HG02610 (cell line): ENCODE measurements at regions not wholly inside any gene's neighbourhood (a gene's known extent, or its start where the extent isn't known, plus 50 kb on each side); places are given as distances from the start of the nearest gene placed in this dataset.

Experiments
- ATAC-seq: cut with Tn5 transposase; IDR thresholded peaks from one replicate; pipeline ENCODE4 v1.9.1; 2021; ENCODE audit warnings: mild to moderate bottlenecking, moderate library complexity; ENCODE audit not compliant: unreplicated experiment

DNA sequence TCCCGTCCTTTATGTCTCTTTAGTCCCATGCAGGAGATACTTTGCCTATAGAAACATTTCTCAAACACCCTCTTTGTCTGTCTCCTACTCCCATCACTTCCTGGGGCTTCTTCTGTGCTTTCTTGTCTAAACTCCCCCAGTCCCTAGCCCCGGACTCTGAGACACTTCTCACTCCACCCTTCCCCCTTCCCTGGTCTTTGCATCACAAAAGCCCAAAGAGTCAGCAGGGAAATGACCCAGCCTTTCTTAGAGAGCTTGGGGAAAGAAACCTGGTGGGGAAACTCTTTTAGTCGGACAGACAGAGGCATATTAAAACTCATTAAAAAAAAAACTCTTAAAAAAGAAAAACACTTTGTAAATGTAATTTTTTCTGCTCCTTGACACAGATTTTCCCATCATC, 211.2 kb downstream of the TJP1 start:
- no peak for ATAC-seq

DNA sequence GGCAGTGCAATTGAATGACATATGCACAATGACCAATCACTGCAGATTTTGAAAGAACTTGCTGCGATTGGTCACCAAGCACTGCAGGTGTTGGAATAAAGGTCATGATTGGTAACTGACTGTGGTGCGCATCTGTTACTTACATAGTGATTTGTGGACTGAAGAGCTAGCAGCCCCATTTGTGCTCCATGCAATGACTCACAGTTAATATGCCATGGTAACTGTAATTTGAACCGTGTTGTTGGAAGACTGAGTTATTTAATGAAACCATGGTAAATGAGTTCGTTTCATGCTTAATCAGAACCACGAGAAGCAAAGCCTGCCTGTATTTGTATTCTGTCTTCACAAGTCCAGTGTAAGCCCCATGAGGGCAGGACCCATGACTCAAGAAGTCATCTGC, 220.5 kb downstream of the TJP1 start:
- ATAC-seq: no peak

DNA sequence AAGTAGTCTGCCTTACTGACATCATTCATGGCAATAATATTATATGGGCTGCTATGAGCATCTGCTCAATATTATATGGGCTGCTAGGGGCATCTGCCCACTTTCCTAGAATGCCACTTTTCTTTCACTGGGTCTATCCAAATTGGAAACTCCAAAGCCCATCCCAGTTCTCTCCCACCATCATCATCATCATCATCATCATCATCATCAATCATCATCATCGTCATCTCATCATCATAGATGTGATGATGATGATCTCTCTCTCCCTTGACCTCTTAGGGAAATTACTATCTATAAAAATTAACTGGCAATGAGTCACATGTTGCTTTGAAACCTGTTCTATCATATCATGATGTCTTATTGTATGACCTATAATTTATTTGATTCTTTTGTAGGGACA, 222.0 kb downstream of the TJP1 start:
- ATAC-seq: no peak

DNA sequence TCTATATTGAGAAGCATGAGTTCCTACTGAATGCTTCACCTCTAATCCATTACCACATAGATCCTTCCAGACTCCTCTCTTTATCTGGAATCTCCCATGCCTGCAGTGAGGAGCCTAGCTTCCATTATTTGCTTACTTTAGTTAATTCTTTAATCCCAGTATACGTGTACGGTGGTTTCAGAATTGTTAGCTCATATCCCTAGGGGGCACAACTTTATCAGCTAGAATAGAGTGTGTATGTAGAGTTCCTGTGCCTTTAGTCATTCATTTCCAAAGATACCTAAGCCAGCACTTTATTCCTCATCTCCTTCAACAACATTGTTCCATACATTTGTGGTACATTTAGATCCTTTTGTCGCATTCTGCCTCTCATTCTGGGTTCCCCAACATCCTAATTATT, 226.0 kb downstream of the TJP1 start:
- ATAC-seq: no peak

DNA sequence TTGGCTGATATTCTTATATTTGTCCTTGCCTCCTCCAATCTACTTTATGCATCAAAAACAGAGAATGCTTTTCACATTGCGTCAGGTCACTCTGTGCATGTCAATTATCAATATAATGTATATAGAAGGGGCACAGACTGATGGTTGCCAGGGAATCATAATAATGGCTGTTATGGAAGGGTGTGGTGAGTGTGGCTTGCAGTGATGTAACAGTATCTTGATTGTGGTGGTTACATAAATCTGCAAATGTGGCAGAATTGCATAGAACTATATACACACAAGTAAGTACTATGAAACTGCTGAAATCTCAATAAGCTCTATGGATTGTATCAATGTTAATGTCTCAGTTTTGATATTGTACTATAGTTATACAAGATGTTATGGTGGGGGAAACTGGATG, 228.6 kb downstream of the TJP1 start:
- no peak for ATAC-seq

DNA sequence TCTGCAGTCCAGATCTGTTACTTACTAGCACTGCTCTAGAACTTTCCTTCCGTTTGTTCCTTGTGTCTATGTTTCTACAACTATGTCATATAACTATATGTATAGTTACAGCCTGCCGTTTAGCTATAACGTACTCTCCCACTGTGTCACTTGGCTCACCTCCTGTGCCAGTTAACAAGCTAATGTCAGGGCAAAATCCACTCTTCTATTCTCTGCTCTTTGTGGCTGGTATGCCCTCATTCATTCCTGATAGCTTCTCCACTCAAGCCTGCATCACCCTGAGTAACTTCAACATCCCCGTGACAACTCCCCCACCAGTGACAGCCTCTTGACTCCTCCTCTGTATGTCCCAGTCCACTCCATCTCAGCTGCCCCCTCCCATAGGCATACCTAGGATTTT, 229.2 kb downstream of the TJP1 start:
- ATAC-seq: no peak

DNA sequence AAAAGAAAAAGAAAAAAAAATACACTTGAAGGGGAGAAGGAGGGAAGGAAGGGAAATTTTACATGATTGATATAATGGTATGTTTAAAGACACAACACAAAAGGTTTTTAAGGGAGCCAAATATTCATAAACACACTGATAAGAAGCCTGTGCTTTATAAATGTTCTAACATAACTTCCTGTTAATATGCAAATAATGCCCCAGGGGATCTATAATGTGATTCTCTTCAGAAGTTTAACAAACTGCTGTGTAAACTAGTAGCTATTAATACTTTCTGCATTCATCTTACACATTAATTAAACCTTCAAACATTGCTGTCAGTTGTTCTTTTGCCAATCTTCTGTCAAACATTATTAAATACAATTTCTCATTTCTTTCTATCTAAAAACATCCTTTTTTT, 231.6 kb downstream of the TJP1 start:
- ATAC-seq: no peak

DNA sequence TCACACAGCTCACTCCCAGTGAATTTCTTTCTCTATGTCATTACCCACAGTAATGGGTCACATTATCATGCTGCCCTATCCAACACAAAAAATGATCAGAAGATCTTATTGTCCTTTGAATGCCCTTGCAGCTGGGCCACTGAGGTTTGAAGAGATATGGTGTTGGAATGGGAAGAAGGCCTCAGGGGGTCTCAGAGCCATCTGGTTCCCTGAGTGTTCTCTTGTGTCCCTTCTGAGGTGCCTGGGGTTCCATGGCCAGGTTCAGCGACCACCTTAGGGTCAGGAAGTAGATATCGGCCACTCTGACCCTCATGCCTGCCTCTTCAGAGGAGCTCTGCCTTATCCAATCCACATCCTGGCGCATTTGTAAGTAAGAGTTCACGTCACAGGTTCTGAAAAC, 232.3 kb downstream of the TJP1 start:
- no peak for ATAC-seq

DNA sequence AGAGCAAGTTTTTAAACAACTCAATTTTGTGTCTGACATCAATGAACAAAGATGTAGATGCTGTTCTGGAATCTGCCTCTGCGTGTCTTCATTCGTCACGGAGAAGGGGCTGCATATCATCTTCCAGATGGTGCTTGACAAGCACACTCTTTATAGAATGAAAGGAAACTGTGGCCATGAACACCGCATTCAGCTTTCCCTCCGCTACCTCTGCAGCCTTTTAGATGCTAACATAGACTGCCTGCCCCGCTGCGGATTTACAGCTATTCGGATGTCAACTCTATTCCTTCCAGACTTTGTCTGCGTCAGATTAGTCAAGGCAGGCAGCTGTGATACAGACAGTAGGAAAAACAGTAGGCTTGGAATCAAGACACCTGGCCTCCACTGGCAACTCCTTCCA, 232.9 kb downstream of the TJP1 start:
- ATAC-seq: no peak

DNA sequence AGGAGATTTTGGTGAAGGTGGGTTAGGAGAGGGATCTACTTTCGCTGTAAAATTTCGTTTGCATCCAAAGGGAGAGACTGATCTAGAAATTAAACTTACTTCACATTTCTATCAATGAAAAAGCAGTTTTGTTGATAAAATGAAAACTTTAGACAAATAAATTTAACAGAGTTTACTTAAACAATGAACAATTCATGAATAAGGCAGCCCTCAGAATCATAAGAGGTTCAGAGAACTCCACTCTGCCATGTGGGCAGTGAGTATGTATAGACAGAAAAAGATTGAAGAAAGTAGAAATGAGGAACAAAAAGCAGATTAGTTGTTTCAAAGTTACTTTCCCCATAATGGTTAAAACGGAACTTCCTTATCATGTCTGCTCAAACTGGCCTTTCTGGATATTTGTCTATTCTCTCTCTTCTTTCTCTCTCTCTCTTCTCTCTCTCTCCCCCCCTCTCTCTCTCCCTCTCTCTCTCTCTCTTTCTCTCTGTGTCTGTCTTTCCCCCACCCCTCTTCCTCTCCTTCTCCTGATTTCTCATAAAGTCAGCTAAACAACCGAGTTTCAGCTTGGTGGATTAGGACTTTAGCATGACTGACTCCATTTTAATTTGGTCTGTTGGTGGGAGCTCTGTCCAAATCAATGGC, 248.9 kb downstream of the TJP1 start:
- ATAC-seq: no peak

DNA sequence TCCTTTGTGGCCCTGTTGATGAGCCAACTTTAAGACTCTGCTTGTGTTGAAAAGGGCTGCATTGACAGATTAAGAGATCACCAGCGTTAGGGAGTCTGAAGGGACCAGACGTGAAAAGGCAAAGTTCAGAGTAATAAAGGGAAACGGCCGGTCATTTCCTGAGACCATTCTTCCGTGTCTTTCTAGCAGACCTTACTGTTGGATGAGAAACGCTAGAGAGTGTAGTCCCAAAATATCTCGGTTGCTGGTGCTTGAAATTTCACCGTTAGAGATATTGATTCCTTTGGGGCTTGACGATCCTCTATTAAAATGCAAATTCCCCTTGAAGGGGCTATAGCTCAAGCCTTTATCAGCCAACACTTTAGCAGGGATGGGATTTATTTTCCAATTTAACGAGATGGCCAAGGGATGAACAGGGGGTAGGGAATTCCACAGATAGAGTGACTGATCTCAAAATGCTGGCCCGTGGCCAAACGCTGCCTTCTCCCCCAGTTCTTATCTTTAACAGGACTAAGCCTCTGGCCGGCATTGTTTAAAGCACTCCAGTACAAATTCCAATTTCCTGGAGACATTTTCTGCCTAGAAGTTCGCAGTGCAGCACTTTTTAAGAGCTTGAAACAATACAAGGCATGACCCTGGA, 250.4 kb downstream of the TJP1 start:
- no peak for ATAC-seq

DNA sequence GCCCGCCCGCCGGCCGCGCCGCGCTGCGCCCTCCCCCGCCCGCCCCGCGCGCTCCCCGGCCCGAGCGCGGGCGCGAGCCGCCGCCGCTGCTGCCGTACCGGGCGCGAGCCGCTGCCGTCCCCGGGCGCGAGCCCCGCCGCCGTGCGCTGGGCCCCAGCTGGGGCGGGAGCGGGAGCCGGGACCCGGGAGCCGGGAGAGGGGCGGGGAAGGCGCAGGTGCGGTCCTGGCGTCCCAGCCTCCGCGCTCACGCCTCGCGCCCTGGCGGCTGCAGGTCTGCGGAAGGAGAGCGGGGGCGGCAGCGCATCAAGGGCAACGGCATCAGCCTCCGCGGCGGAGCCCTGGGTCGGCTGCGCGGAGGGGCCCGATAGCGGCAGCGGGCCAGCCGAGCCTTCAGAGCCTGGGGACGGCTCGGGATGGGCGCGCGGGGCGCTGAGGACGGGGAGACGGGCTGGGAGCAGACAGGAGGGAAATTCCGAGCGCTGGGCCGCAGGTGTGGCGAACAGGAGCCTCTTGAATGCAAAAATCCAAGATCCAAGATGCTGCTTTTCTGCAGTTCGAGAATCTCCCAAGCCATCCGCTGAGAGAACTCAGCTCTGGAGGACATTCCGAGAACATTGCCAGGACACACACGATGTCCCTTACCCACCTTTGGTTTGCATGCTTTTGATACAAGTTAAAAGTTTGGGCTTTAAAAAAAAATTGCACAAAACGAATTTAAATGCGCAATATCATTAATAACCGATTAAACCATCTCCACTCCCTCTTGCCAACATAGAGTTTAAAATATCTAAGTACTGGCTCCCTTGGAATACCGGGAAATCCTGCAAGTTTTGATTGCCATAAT, 251.1 kb downstream of the TJP1 start:
- no peak for ATAC-seq

DNA sequence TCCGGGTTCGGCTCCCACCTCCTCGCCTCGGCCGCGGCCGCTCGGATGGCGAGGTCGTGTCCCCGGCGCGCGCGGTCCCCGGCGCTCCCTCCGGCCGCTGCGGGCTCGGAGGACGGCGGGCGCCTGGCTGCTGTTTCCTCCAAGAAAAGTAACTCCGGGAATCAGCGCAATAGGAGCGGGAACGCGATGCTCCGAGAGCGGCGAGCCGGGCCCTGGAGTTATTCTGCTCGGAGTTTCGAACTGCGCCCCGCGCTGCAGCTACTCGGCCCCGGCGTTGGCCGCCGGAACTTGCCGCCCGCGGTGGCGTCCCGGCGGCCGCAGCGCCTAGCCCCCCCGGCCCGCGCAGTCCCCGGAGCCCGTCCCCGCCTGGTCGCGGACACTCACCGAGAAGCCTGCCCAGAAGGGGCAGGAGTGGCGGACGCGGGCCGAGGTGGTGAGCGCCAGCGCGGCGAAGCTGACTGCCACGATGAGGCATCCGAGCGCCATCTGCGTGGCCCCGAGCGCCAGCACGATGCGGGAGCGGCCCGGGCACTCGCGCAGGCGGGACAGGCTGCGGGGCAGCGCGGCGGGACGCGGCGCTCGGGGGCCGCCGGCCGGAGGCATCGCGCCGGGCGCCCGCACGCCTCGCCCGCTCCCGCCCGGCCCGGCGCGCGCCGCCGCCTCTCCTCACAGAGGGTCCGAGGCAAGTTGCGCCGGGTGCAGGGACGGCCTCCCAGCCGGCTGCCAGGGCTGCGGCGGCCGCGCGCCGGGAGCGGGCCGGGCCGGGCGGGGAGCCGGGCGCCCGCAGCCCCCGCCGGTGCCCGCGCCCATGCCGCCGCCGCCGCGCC, 251.9 kb downstream of the TJP1 start:
- no peak for ATAC-seq

DNA sequence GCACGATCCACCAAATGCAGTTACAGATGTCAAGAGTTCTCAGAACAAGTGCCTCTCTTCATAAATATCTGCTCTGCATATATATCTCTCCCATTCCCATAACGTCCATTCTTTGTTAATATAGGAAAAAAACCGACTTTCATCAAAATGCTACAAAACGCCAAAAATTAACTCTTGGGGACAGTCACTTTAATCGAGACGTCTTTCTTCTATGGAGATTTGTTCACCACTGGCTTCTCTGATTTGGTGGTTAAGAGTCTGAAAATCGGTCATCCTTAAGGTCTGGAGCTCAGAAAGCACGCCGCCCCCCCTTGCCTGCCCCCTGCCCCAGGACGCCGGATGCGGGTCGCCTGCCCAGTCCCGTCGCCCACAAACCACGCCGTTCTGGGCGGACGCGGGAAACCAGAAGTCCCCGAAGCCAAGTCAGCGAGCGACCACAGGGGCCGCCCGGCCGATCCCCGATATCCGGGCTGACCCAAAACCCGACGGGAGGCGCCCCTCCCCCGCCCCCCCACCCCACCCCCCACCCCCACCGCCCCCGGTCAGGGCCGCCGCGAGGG, 252.7 kb downstream of the TJP1 start:
- no peak for ATAC-seq

DNA sequence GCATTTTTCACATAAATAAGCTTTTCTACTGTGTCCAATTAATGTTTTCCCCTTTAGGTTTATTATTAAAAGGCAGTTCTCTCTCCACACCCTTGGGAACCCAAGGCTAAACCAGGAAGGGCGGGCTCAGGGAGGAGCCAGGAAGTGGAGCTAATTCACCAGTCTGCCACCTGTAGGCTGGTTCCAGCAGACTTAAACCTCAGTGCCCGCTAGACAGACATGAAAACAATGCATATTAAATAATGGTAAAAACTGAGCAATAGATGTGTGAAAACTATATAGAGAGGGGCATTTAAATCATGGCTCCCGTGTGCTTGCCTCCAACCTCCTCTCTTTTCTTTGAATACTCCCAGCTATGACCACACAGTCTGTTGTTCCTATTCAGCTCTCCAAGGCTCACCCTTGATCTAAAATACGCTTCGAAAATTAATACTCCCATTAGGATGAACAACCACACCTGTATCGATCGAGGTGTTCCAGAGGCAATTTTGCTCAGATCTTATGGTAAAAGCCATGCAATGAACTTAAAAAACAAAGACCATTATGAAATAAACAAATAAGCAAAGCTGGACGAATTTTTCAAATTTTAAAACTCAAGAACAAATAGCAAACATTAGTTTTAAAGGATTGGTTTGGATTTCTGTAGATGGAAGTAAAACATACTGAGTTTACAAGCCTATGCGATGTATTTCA, 253.3 kb downstream of the TJP1 start:
- ATAC-seq: no peak

DNA sequence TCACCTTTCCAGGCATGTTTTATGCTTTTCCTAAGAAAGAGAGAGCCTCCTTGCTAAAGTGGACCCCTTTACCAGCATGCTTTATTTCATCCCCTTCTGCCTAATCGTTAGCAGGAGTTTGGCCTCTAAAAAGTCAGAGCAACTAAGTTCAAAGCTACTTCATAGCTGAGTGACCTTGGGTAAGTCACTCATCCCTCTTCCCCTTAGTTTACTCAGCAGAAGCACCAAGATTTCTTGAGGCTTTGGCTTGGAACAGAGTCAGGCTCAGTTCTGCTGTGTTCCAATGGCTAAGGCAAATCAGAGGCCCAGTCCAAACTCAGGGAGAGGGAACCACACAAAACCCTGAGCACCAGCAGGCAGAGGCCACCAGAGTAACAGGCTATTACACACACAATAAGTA, 254.9 kb downstream of the TJP1 start:
- ATAC-seq: no peak

DNA sequence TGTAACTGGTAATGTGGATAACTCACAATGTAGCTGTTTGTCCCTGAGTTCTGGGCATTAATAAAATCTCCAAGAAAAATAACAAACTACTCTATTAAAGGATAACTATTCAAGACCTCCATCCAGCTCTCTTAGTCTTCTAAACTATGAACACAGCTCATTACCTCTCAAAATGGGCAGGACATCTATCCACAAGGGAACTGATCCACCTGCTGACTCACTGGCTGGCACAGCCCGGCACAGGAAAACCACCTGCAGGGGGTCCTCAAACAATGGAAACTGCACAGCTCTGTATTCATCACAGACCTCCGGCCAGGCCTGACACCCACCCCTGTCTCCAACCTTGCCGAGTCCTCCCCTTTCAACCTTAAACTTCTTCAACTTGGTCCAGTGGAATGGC, 255.4 kb downstream of the TJP1 start:
- no peak for ATAC-seq

DNA sequence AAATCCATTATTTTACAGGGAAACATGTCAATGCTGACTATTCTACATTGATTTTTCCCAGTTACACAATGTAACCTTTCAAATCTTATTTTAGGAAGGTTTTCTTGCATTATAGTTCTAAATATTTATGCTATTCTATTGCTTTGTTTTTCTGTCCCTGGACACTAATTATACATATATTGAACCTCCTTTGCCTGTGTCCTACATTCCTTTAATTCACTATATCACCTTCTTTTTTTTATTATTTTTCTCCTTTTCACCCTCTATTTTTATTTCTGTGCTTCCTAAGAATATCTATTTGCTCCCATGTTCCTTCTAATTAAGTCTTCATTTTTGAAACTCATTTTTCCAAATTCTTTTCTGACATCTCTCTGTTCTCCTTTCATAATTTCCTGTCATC, 259.2 kb downstream of the TJP1 start:
- no peak for ATAC-seq

DNA sequence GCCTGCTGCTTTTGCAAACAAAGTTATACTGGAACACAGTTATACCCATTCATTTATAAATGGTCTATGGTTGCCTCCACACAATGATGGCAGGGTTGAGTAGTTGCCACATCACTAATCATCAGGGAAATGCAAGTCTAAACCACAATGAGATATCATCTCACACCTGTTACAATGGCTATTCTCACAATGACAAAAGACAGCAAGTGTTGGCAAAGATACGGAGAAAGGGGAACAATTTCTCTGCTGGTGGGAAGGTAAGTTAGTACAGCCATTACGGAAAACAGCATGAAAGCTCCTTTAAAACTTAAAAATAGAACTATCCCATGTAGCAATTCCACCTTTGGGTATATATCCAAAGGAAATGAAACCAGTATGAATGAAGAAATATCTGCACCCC, 261.4 kb downstream of the TJP1 start:
- no peak for ATAC-seq

DNA sequence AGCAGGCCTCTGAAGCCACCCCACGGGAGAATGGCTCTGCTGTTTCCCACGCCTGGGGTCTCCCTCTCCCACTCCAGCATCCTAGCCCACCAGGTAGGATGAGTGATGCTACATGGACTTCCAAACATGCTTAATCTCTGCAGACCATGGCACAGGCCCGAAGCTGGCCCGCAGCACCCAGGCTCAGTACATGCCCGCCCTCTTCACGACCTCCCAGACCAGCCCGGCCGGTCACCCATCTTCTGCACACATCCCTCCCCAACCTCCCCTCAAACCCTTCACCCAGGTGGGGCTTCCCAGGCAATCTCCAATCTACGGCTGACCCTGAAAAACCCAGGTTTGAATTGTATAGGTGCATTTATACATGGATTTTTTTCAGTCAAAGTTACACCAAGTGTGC, 264.0 kb downstream of the TJP1 start:
- ATAC-seq: no peak
